ENCODE measurements at regions not wholly inside any gene's neighbourhood (a gene's known extent, or its start where the extent isn't known, plus 50 kb on each side); places are given as distances from the start of the nearest gene placed in this dataset.
"Not testable (repeated sequence)": the region's sequence is repeated elsewhere in the genome, so short reads cannot be mapped to it uniquely, and the experiment has no call there.

DNA sequence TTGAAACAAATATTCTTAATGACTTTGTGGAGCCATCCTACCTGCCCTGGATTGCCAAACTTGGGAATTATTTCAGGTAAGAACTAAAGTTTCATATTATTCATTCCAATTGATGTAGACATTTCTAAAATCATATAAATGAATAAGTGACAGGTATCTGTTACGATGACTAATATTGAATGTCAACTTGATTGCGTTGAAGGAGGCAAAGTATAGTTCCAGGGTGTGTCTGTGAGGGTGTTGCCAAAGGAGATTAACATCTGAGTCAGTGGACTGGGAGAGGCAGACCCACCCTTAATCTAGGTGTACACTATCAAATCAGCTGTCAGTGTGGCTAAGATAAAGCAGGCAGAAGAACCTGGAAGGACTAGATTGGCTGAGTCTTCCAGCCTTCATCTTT lies 1688.4 kb upstream of the CDH9 start:
- DNase-seq = no peak

DNA sequence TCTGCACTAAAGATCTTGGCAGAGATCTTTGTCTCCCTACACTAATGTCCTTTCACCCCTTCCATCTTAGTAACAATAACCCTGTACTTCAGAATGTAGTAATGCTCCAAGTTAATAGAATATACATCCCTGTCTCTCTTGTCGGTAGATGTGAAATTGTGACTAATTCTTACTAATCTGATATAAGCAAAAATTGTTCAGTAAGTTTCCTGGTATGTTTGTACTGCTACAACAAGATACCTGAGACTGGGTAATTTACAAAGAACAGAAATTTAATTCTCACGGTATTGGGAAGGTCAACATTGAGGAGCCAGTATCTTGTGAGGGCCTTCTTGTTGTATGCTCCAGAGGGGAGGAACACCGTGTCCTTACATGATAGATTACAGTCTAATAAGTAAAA lies 1686.6 kb upstream of the CDH9 start:
- DNase-seq = no peak

DNA sequence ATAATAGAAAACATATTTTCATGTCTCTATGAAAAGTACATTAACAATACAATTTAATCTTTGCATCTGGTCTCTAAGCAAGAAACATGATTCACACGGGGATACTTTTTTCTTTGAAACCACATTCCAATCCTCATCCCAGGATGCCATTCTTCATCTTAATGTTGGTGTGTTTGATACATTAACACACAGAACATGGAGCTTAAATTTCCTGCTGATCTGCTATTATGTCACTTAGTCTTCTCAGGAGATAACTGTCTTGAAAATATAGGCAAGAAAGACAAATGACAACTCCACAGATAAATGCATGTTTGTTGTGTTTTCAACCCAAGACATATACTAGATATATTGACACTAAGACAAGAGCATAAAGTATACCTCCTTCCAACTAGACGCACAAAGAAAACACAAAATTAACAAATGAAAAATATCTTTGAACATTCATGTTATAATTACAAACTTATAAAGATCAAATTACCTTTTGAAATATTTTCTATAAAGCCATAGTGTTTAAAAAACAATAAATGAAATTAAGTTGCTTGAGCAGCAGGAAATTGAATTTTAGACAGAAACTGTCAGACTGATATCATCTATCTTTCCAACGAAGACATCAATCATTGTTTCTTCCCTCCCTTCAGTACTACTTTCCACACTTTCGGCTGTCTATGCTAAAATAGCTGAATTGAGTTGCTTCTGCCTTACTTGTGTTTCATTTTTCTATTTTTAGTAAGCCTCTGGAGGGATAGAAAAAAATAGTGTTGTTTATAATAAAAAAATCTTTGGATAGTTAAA lies 1676.7 kb upstream of the CDH9 start:
- DNase-seq = no peak

DNA sequence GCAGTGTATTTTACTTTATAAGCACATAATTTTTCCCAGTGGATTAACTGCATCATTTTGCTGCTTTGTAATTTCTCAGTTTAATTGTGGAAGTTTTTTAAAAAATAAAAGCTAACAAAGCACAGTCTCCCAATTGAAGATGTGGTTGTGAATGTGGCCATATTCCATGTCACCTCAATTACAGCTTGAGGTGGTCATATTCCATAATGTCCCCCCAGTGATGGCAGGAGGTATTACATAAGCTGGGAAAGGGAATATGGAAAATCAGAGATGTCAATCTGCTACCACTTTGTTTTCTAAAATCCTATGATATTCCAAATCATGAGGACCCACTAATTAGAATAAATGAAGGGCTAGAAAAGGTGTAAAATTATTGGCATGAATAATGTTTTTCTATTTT lies 1672.0 kb upstream of the CDH9 start:
- DNase-seq = no peak

DNA sequence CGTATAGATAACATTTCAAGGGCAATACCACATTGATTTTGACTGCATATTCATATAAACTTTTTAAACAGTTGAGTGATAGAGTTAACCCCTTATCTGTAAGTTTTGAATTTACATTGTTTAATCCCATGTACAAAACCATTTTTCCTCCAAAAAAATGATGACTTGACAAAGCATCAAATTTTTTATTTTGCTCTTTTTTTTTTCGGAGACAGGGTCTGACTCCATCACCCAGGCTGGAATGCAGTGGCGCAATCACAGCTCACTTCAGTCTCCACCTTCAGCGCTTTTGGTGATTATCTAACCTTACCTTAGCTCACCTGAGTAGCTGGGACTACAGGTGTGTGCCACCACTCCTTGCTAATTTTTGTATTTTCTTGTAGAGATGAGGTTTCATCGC lies 1670.1 kb upstream of the CDH9 start:
- DNase-seq = no peak

DNA sequence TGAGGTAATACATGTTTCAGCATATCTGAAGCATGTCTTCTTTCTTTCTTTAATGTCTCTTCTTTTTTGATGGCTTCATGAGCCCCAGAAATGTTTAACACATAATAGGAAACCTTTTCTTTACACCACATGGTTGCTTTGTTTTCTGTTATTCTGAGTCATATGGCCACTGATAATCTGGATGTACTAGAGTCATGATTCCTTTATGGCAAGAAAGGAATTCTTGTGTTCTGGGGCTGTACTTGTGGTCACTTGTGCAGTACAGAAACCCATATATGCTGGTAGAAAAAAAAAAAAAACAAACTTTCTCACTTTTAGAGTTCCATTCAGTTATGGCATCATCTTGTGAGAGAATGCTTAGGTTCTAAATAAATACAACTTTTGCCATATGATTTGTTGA lies 1669.3 kb upstream of the CDH9 start:
- no peak for DNase-seq

DNA sequence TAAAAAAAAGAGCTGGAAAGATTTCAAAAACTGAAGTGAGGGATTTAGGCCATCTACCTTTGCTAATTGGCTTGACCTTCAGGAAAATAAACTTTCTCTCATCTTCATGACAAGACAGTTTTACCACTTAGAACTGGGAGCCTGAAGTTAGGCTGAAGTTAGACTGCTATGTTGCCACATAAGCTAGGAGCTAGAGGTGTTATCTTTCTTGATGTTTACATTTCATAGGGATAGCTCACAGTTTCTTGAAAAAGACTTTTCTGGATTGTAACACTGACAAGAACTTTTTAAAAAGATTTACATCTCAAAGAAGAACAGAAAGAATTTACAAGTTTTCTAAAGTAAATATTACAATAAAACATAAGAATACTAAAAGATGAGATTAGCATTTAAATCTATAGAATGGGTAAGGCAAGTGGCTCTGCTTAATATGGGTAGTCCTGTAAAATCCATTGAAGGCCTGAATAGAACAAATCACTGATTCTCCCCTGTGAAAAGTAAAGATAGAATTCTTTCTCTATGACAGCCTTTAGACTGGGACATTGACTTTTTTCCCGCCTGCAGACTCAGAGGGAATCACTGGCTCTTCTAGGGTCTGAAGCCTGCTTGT lies 1665.4 kb upstream of the CDH9 start:
- no peak for DNase-seq

DNA sequence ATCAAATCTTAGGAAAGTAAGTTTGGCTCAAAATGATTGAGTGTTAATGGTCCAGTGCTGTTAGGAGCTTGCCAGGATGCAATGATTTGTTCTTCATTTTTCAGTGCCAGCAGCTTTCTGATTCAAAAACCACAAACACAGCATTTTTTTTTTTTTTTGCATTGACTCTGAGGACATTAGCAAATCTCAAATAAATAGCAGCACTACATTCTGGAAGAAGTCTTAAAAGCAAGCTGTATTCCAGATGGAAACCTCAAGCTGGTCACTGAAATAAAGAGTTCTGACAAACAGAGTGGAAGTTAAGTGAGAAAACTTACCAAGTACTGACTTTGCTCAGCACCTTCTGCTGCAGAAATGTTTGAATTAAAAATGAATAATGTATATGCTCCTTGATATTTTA lies 1653.1 kb upstream of the CDH9 start:
- DNase-seq = no peak

DNA sequence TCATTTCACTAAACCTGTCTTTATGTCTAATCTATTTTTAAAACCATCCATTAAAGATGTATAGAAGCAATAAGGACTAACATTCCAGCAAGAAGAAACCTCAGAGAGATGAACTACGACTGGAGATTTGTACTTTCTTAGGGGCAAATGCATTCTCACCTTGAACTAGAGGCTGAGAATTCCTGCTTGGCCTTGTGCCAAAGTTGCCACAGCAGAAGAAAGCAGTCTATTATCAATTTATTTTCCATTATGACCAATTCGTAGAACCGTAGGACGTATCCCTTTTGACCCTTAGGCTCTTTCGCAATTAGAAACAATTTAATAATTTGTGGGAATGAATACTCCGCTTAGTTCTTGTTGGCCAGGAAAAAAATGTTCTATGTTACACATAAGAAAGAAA lies 1647.4 kb upstream of the CDH9 start:
- no peak for DNase-seq

DNA sequence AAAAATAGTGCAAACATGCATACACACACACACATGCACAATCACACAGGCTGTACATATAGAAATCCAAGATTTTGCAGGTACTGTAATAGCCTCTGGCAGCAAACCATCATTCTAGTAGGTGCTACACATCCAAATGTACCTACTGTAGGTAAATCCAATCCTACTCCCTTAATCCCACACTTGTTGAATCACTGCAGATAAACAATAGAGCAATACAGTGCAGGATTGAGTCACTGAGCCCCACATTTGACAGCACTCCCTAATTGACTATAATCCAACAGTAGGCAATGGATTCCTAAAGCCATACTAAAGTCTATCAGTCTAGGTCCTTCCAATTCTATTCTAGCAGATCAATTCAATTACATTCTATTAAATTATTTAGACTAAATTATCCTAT lies 1640.5 kb upstream of the CDH9 start:
- no peak for DNase-seq

DNA sequence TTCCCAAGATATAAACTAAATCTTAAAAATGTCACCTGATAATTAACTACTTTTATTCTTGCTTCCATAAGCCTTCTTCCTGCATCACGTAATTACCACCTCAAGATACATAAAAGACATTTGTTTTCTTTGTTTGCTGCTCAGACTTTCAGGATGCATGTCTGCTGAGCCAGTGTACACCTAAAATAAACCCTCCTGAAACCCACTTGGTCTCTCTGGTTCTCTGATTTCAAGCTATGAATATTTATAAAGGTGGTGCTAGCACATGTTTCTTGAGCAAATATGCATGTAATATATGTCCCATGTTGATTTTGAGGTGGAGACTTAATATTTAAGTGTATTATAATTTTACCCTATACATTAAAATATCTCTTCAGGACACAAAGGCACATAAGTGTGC lies 1627.7 kb upstream of the CDH9 start:
- no peak for DNase-seq

DNA sequence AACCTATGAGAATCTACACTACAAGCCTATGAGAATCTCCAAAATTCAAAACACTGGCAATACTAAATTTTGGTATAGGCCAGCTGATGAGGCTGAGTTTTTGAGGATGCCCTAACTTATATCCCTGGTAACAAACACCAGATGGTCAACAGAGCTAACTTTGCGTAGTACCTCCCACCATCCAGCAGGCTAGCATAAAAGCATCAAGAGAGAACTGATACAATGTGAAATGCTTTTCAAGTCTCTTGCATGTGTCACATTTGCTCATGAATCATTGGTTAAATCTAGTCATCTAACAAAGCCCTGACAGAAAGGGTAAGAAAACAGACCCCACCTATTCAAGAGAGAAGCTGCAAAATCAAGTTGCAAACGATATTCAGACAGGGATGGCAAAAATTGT lies 1609.7 kb upstream of the CDH9 start:
- DNase-seq = peak; percentile 45 to 51

DNA sequence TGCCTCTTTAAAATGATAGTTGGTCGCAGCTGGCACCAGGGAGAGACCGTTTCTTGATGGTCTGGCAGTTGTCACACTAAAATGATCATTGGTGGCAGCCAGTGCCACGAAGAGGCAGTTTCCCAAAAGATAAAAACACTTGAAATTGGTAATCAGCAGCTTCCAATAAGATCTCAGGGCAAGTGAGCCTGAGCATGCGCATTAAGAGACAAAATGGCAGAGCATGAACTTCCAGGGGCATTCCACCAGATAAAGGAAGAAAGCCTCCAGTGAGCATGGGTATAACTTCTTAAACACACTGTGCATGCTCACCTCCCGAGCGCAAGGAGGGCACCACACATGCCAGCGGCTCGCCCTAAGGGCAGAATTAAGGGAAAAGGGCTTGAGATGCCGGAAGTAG lies 1594.2 kb upstream of the CDH9 start:
- no peak for DNase-seq

DNA sequence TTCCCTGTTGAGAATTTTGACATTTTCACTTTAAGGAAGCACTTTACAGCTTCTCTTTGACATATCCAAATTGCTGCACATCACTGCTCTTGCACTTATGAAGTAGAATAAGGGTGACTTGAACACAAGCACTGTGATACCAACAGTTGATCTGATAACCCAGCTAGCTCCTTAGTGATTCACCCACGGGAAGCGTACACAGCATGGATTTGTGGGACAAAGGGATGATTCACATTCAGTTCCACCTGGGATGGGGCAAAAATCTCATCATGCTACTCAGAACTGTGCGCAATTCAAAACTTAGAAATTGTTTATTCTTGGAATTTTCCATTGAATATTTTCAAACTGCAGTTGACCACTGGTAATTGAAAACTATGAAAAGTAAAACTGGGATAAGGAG lies 1565.5 kb upstream of the CDH9 start:
- DNase-seq = no peak

DNA sequence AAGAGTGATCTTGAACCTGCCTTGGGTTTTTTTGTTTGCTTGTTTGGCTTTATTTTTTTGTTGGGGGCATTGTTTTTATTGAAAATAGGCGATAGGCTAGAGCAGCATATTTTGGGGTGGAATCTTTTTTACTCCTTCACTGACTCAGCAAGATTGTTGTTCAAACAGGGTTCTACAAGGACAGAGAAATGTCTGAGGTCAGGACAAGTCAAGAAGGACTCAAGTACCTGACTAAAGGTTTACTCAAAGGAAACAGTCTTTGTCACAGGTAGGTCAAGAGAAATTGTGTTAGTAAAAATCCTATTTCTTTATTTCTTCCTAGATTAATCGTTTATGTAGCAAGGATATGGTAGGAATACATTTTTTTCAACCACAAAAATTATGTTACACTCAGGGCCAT lies 1564.0 kb upstream of the CDH9 start:
- no peak for DNase-seq

DNA sequence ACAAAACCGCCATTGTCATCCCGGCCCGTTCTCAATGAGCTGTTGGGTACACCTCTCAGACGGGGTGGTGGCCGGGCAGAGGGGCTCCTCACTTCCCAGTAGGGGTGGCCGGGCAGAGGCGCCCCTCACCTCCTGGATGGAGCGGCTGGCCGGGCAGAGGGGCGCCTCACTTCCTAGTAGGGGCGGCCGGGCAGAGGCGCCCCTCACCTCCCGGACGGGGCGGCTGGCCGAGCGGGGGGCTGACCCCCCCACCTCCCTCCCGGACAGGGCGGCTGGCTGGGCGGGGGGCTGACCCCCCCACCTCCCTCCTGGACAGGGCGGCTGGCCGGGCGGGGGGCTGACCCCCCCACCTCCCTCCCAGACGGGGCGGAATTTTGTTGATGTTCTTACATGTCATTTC lies 1558.3 kb upstream of the CDH9 start:
- DNase-seq = not testable (repeated sequence)

DNA sequence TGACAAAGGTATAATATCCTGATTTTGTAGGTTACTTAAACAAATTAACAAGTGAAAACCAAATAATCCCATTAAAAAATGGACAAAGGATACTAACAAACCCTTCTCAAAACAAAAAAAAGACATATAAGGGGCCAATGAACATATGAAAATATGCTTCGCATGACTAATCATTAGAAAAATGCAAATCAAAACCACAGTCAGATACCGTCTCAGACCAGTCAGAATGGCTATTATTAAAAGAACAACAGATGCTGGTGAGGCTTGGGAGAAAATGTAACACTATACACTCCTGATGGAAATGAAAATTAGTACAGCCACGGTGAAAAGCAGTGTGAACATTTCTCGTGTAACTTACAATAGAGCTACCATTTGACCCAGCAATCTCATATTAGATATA lies 1542.2 kb upstream of the CDH9 start:
- no peak for DNase-seq

DNA sequence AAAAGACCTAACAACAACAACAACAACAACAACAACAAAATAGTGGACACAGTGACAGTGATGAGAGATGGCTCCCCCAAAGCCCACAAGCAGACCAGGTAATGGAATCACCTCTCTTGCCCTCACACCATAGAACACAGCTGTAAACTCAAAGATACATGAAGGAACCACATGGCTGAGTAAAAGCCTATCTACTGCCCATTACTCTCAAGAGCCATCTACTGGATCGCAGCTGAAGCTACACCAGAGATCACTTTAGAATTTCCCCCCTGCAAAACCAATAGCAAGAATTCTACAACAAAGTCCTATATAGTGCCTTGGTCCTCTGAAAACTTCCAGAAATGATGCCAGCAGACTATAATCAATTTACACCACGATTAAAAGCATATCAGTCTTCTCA lies 1537.6 kb upstream of the CDH9 start:
- DNase-seq = peak in 1 of 2 experiments; percentile 20

DNA sequence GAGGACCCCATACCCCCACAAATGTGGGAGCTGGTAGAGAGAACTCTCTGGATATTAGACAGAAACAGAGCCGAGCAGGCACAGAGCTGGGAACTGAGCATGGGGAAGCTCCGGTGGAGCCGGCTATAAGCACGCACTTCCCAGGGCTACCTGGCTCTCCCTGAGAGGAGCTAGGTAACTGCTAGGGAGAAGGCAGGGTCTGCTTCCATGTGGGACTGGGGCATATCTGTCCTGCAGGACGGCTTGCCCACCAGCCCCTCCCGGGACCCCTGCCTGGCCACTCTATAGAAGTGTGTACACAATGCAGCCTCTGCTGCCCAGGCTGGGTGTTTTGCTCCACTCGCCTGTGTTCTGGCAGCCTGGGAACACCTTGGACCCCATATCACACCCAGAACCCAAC lies 1537.0 kb upstream of the CDH9 start:
- DNase-seq = no peak

DNA sequence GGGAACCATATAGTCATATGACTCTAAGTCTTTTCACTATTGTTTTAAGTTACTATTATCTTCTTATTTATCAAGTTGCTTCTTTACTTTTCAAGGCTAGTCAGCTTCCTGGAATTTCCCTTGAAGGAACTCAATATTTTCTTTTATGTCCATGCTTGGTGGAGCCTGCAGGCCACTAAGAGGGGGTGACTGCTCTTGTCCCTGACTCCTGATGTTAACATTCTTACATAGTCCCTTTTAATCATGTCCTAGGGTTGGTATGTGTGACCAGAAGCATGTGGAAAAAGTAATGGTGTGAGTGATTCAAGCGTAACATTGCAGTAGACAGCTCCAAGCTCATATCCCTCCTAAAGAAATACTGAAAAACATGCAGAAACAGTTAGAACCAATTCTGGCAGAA lies 1536.2 kb upstream of the CDH9 start:
- DNase-seq = no peak

DNA sequence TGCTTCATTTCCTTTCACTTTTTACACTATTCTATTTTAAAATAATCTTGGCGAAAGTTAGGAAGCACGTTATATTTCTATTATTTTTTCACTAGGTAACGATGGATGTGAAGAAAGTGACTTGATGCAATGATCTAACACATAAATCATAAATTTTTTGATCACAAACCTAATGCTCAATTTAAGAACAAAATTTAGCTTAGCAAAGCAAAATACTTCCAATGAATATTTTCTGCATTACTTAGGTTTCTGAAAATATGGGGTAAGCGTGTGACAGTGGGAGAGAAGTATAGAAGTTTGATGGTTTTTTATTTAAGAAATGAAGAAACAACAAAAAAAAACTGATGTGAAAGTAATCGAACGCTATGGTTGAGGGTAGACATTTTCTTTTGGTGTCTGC lies 1528.7 kb upstream of the CDH9 start:
- DNase-seq = no peak

DNA sequence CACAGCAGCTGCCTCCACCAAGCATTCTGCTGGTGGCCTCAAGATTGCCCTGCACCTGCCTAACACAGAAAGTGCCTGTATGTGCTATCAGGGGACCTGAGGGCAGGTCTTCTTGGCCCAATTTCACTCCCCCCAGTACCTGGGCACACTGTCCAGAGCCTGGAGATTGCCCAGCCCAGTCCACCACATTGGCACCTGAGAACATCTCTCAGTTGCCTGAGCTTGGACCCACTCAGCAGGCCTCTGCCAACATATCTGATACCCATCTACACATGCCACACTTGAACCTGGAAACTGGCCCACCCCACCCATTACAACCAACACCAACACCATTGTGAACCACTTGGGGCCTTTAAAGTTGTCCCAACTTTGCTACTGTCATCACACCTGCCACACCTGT lies 1523.1 kb upstream of the CDH9 start:
- DNase-seq = no peak

DNA sequence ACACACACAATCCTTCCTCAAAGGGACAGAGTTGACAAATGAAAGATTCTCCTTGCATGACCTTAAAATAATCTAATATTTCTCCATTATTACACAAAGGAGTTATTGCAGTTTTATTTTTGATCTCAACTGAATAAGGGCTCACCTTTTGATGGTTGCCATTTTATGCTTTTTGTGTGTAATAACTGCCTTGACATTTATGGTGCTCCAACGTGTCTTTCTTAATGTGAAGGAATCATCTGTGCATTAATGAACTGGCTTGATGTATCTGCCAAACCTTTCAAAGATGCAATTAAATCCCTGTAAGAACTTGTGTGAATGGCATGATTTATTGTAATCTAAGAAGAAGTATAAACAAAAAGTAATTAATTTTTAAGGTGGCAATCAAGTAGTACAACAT lies 1519.8 kb upstream of the CDH9 start:
- no peak for DNase-seq

DNA sequence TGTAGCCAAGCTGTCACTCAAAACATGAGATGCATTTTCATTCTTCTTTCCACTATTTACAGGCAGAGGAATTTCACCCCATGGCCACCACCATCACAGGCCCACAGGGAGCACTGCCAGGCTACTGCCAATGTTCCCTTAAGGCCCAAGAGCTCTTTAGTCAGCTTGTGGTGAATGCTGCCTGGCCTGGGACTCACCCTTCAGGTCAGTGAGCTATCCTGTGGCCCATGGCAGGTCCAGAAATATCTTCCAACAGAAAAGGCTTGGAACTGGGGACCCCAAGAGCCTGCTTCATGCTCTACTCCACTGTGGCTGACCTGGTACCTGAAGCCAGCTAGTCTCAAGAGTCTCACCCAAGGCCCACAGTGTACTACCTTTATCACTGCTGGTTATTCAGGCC lies 1518.7 kb upstream of the CDH9 start:
- no peak for DNase-seq

DNA sequence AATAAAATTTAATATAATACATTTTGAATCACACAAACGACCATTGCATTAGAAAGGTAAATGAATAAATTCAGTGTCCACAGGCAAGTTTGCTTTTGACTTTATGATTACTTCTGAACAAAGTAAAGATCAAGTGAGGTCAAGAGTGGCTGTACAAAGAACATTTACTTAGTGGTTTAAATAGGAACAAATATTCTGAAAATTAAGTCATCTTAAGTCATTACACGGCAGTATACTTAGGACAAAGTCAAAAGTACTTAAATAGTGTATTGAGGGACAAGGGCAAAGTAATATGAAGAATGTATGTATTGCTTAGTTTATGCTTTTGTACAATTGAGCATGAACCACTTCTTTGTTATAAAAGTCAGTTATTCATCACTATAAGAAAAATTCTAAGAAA lies 1511.2 kb upstream of the CDH9 start:
- DNase-seq = no peak
